ENCODE measurements at regions not wholly inside any gene's neighbourhood (a gene's known extent, or its start where the extent isn't known, plus 50 kb on each side); places are given as distances from the start of the nearest gene placed in this dataset.

- no peak for TF ChIP-seq POLR2AphosphoS5 (IDR thresholded peaks at IDR 0.05; ENCODE audit: borderline replicate concordance, low read depth, low read length)
- no peak for TF ChIP-seq EZH2 (IDR thresholded peaks at IDR 0.05)
- TF ChIP-seq FOXP2 (optimal IDR thresholded peaks at IDR 0.05; ENCODE audit: control extremely low read depth, extremely low read length, insufficient read depth), result no peak
These were observed 173.1 kb downstream of the GASK1B start for GRCh38 chr4:157999723-158000122.

Data from SK-N-MC (cell line).